Type B pancreatic cell (in vitro differentiated cells): ENCODE measurements at regions not wholly inside any gene's neighbourhood (a gene's known extent, or its start where the extent isn't known, plus 50 kb on each side); places are given as distances from the start of the nearest gene placed in this dataset.

Source experiments
- DNase-seq: peaks from one replicate; pipeline ENCODE4 v3.0.0; 2021; ENCODE audit warnings: mixed read lengths; ENCODE audit not compliant: unreplicated experiment; ENCODE audit errors: extremely low spot score
- H3K27ac Mint-ChIP-seq: 2 replicates; pipeline ENCODE4 v1.8.0; 2021; ENCODE audit warnings: mild to moderate bottlenecking, mixed read lengths
- H3K27me3 Mint-ChIP-seq: 2 replicates; pipeline ENCODE4 v1.8.0; 2021; ENCODE audit warnings: mixed read lengths
- H3K36me3 Mint-ChIP-seq: 2 replicates; pipeline ENCODE4 v1.8.0; 2021; ENCODE audit warnings: mixed read lengths
- H3K4me1 Mint-ChIP-seq: one replicate; pipeline ENCODE4 v1.8.0; 2021; ENCODE audit warnings: mixed read lengths; ENCODE audit not compliant: unreplicated experiment
- H3K4me3 Mint-ChIP-seq: 2 replicates; pipeline ENCODE4 v1.8.0; 2021; ENCODE audit warnings: mild to moderate bottlenecking, mixed read lengths
- H3K9me3 Mint-ChIP-seq: 2 replicates; pipeline ENCODE4 v1.8.0; 2021; ENCODE audit warnings: mixed read lengths
- TF ChIP-seq, protein P1 (sequence below): fragments of 200-600 bp; sonication (generic); conservative IDR thresholded peaks from 2 replicates; pipeline ENCODE4 v1.5.0; 2021; ENCODE audit warnings: antibody characterized with exemption, mild to moderate bottlenecking

DNA sequence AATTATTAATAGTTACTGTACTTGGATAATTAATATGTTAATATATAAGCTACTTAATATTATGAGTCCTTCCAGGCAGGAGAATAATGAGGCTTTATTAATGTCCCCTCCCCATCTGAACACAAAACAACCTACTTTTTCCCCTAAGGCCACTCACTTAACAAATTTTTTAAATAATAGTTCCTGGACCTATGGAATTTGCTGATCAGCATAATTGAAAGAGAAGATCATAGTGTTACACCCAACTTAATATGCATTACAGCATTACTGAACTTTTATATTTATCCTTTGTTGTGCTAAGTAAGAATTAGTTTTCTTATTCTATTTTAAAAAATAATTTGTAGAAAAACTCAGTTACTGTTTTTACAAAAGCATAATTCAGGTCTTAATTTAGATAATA lies 1537.7 kb upstream of the GOT2 start:
- no peak overlapping the region for H3K4me3 Mint-ChIP-seq
- no peaks in the 10 kb centered on the region for H3K36me3 Mint-ChIP-seq
- no peaks in the 10 kb centered on the region for H3K9me3 Mint-ChIP-seq
- TF ChIP-seq, protein P1, sequence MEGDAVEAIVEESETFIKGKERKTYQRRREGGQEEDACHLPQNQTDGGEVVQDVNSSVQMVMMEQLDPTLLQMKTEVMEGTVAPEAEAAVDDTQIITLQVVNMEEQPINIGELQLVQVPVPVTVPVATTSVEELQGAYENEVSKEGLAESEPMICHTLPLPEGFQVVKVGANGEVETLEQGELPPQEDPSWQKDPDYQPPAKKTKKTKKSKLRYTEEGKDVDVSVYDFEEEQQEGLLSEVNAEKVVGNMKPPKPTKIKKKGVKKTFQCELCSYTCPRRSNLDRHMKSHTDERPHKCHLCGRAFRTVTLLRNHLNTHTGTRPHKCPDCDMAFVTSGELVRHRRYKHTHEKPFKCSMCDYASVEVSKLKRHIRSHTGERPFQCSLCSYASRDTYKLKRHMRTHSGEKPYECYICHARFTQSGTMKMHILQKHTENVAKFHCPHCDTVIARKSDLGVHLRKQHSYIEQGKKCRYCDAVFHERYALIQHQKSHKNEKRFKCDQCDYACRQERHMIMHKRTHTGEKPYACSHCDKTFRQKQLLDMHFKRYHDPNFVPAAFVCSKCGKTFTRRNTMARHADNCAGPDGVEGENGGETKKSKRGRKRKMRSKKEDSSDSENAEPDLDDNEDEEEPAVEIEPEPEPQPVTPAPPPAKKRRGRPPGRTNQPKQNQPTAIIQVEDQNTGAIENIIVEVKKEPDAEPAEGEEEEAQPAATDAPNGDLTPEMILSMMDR, result no peak
- H3K4me1 Mint-ChIP-seq, result peaks cover 5% of the 10 kb centered on the region
- DNase-seq, result no peak
- no peak overlapping the region for H3K27ac Mint-ChIP-seq
- H3K27me3 Mint-ChIP-seq, result no peaks in the 10 kb centered on the region

DNA sequence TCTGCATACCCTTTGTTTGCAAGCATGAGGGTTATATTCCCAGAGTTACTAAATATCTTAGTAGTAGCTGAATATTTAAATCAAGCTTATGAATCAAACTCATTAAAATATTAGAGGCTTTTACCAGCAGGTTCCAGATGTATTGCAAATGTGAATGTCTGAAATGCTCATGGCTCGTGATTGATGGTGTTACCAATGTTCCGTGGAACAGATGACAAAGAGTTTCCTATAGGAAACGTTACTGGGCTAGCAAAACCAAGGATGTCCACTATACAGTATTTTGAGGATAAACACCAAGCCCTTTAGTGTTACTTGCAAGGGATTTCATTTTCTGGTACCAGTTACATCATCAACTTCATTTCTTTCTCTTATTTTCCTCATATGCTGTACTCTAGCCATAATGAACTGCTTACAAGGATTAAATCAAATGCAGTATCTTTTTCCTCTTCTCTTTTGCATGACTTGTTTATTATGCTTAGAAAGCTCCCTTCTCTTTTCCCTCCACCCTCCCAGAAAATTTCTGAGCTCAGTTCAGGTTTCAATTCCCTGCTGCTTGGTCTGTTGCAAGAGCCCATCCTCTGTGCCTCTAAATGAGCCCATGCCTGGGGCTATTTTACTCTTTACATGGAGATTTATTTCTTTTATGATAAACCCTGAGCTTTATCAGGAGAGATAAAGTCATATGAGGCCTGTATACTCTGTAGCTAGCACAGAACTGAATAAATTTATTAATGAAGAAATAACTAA lies 1537.1 kb upstream of the GOT2 start:
- TF ChIP-seq, protein P1, result no peak
- H3K27me3 Mint-ChIP-seq, result no peaks in the 10 kb centered on the region
- H3K4me3 Mint-ChIP-seq, result no peak overlapping the region
- no peak for DNase-seq
- H3K9me3 Mint-ChIP-seq, result no peaks in the 10 kb centered on the region
- H3K36me3 Mint-ChIP-seq, result no peaks in the 10 kb centered on the region
- no peak overlapping the region for H3K27ac Mint-ChIP-seq
- H3K4me1 Mint-ChIP-seq, result peaks cover 5% of the 10 kb centered on the region

DNA sequence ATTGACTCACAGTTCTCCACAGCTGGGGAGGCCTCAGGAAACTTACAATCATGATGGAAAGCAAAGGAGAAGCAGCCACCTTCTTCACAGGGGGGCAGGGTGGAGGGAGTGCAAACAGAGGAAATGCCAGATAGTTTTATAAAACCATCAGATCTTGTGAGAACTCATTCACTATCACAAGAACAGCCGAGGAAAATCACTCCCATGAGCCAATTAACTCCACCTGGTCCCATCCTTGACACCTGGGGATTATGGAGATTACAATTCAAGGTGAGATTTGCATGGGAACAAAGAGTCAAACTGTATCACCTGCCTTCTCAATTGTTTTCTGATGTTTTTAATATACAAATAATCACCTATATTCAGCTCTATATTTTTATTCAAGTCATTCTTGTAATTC lies 1527.3 kb upstream of the GOT2 start:
- H3K4me1 Mint-ChIP-seq, result no peaks in the 10 kb centered on the region
- no peaks in the 10 kb centered on the region for H3K36me3 Mint-ChIP-seq
- no peak overlapping the region for H3K4me3 Mint-ChIP-seq
- H3K9me3 Mint-ChIP-seq, result no peaks in the 10 kb centered on the region
- no peak for DNase-seq
- TF ChIP-seq, protein P1, result no peak
- no peak overlapping the region for H3K27ac Mint-ChIP-seq
- H3K27me3 Mint-ChIP-seq, result no peaks in the 10 kb centered on the region

DNA sequence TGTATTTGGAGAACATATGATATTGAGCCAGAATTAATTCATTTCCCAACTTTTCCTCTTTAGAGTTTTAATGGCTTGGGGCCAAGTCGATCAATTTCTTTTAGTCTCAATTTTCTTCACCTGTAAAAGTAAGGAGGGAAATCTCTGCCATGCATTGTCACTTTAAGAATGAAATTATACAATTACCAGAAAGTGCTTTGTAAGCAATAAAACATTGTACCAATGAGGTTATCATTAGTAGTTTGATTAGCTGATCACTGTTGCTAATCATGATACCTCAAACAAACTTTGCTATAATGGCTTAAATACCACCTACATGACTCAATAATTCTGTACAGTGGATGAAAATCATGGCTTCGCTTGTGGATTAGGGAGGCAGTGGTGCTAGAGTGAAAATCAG lies 1525.8 kb upstream of the GOT2 start:
- TF ChIP-seq, protein P1, result no peak
- no peaks in the 10 kb centered on the region for H3K4me1 Mint-ChIP-seq
- H3K36me3 Mint-ChIP-seq, result no peaks in the 10 kb centered on the region
- no peaks in the 10 kb centered on the region for H3K9me3 Mint-ChIP-seq
- H3K27me3 Mint-ChIP-seq, result no peaks in the 10 kb centered on the region
- H3K4me3 Mint-ChIP-seq, result no peak overlapping the region
- DNase-seq, result no peak
- no peak overlapping the region for H3K27ac Mint-ChIP-seq

DNA sequence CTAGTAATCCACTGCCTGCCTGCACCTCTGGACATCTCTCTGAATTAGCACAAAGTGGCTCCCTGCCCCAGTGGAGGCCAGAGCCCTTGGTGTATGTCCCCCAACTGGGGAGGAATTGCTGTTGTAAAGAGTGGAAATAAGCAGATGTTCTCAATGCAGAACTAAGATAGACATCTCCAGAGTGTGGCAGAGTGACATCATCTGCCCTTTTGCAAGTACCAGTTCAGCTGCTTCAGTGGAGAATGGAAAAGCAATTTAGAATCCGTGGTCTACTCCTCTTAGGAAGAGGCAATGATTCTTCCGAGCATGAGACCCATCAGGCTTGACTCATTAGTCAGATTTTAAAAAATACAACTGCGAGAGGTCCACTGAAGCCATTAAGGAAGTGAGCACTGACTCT lies 1512.0 kb upstream of the GOT2 start:
- no peaks in the 10 kb centered on the region for H3K4me1 Mint-ChIP-seq
- H3K27me3 Mint-ChIP-seq, result no peaks in the 10 kb centered on the region
- H3K9me3 Mint-ChIP-seq, result no peaks in the 10 kb centered on the region
- TF ChIP-seq, protein P1, result no peak
- H3K36me3 Mint-ChIP-seq, result no peaks in the 10 kb centered on the region
- no peak overlapping the region for H3K4me3 Mint-ChIP-seq
- DNase-seq, result no peak
- no peak overlapping the region for H3K27ac Mint-ChIP-seq

DNA sequence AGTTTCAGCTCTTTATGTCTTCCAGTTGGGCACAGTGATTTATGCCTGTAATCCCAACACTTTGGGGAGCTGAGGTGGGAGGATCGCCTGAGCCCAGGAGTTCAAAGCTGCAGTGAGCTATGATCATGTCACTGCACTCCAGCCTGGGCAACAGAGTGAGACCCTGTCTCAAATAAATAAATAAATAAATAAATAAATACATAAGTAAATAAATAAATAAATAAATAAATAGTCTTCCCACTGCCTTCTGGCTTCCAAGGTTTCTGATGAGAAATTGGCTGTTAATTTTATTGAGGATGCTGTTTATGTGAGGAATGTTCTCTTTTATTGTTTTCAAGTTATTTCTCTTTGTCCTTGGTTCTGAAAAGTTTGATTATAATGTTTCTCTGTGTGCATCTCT lies 1507.6 kb upstream of the GOT2 start:
- Mint-ChIP-seq H3K4me1 (no peaks in the 10 kb centered on the region), H3K36me3 (no peaks in the 10 kb centered on the region), H3K27me3 (peaks cover 3% of the 10 kb centered on the region), H3K9me3 (no peaks in the 10 kb centered on the region), H3K4me3 (no peak overlapping the region), H3K27ac (no peak overlapping the region)
- TF ChIP-seq, protein P1, result no peak
- no peak for DNase-seq
